ENCODE measurements at regions not wholly inside any gene's neighbourhood (a gene's known extent, or its start where the extent isn't known, plus 50 kb on each side); places are given as distances from the start of the nearest gene placed in this dataset.
"Not testable (repeated sequence)": the region's sequence is repeated elsewhere in the genome, so short reads cannot be mapped to it uniquely, and the experiment has no call there.

- DNase-seq (ENCODE audit: low read depth), result not testable (repeated sequence)
These were observed 621.9 kb upstream of the ITGA1 start for GRCh38 chr5:52165806-52166205.

GRCh38 chr5:52173133-52173532 is 614.6 kb upstream of the ITGA1 start:
- DNase-seq (ENCODE audit: low read depth), result no peak

GRCh38 chr5:52177193-52177592 is 610.5 kb upstream of the ITGA1 start:
- DNase-seq (ENCODE audit: low read depth), result no peak

- no peak for DNase-seq (ENCODE audit: low read depth)
These were observed 606.3 kb upstream of the ITGA1 start for GRCh38 chr5:52181403-52181802.

- no peak for DNase-seq (ENCODE audit: low read depth)
These were observed 597.0 kb upstream of the ITGA1 start for GRCh38 chr5:52190737-52191136.

GRCh38 chr5:52199833-52200232 is 587.9 kb upstream of the ITGA1 start:
- no peak for DNase-seq (ENCODE audit: low read depth)

- DNase-seq (ENCODE audit: low read depth), result no peak
These were observed 585.5 kb upstream of the ITGA1 start for GRCh38 chr5:52202256-52202655.

GRCh38 chr5:52204310-52204709 is 583.4 kb upstream of the ITGA1 start:
- no peak for DNase-seq (ENCODE audit: low read depth)

Measured in fibroblast of the conjunctiva (primary cell).